ENCODE measurements at regions not wholly inside any gene's neighbourhood (a gene's known extent, or its start where the extent isn't known, plus 50 kb on each side); places are given as distances from the start of the nearest gene placed in this dataset.

- intact Hi-C loops (cut with DNase I), result no loop called here
- WGBS, result 70% methylated on average over 3 of the region's 3 CpGs
- peaks cover 0 to 4% (median 0%) of the 10 kb centered on the region in 4 donors for H3K9me3 ChIP-seq
- DNase-seq (ENCODE audit: extremely low spot score), result no peak
- H3K27me3 ChIP-seq, result no peaks in the 10 kb centered on the region
- no peak overlapping the region for H3K4me3 ChIP-seq
- TF ChIP-seq POLR2A (IDR thresholded peaks at IDR 0.05; ENCODE audit: low read depth), result no peak
- no peaks in the 10 kb centered on the region for H3K36me3 ChIP-seq
- no peak overlapping the region for H3K27ac ChIP-seq (replicated peaks in 1 of 4)
- H3K4me1 ChIP-seq, result no peaks in the 10 kb centered on the region
Measured at GRCh38 chr9:100869326-100869725, 159.2 kb upstream of the PLPPR1 start.

- no peaks in the 10 kb centered on the region for H3K27me3 ChIP-seq
- H3K4me1 ChIP-seq, result no peaks in the 10 kb centered on the region
- intact Hi-C loops (cut with DNase I), result no loop called here
- H3K36me3 ChIP-seq, result no peaks in the 10 kb centered on the region
- no peak overlapping the region for H3K27ac ChIP-seq (replicated peaks in 1 of 4)
- 88% methylated on average over 1 of the region's 1 CpG for WGBS
- no peaks in the 10 kb centered on the region for H3K9me3 ChIP-seq
- no peak overlapping the region for H3K4me3 ChIP-seq
- no peak for TF ChIP-seq POLR2AphosphoS5 (IDR thresholded peaks at IDR 0.05)
- no peak for DNase-seq (ENCODE audit: extremely low spot score)
Measured at GRCh38 chr9:100879884-100880283, 148.6 kb upstream of the PLPPR1 start.

GRCh38 chr9:100880284-100880683 lies 148.2 kb upstream of the PLPPR1 start:
- DNase-seq (ENCODE audit: extremely low spot score), result no peak
- Histone ChIP-seq H3K27me3 (no peaks in the 10 kb centered on the region), H3K36me3 (no peaks in the 10 kb centered on the region), H3K27ac (replicated peaks in 1 of 4) (no peak overlapping the region), H3K9me3 (no peaks in the 10 kb centered on the region), H3K4me3 (no peak overlapping the region), H3K4me1 (no peaks in the 10 kb centered on the region)
- TF ChIP-seq POLR2A (IDR thresholded peaks at IDR 0.05; ENCODE audit: low read depth) (no peak), EP300 (IDR thresholded peaks at IDR 0.05) (no peak), POLR2AphosphoS5 (IDR thresholded peaks at IDR 0.05) (no peak), CTCF (IDR thresholded peaks at IDR 0.05) (no peak)
- intact Hi-C loops (cut with DNase I), result no loop called here
- WGBS, result 96% methylated on average over 1 of the region's 2 CpGs

- H3K27ac ChIP-seq (replicated peaks in 1 of 4), result no peak overlapping the region
- intact Hi-C loops (cut with DNase I), result no loop called here
- H3K4me1 ChIP-seq, result no peaks in the 10 kb centered on the region
- no peak overlapping the region for H3K4me3 ChIP-seq
- no peak for TF ChIP-seq POLR2AphosphoS5 (IDR thresholded peaks at IDR 0.05)
- no peak for TF ChIP-seq POLR2A (IDR thresholded peaks at IDR 0.05; ENCODE audit: low read depth)
- no peak for TF ChIP-seq EP300 (IDR thresholded peaks at IDR 0.05)
- no peak for TF ChIP-seq CTCF (IDR thresholded peaks at IDR 0.05)
- DNase-seq (ENCODE audit: extremely low spot score), result no peak
- no peaks in the 10 kb centered on the region for H3K36me3 ChIP-seq
- no peaks in the 10 kb centered on the region for H3K27me3 ChIP-seq
- 80% methylated on average over 4 of the region's 4 CpGs for WGBS
- peaks cover 0 to 4% (median 0%) of the 10 kb centered on the region in 4 donors for H3K9me3 ChIP-seq
Measured at GRCh38 chr9:100884518-100884917, 144.0 kb upstream of the PLPPR1 start.

GRCh38 chr9:100890321-100890720 lies 138.2 kb upstream of the PLPPR1 start:
- DNase-seq (ENCODE audit: extremely low spot score), result no peak
- intact Hi-C loops (cut with DNase I), result loop anchor here (10.0 kb wide), 1 partner anchor 56 kb away; no protein-coding TSS in a partner anchor
- H3K27ac ChIP-seq (replicated peaks in 1 of 4), result no peak overlapping the region
- 71% methylated on average over 3 of the region's 3 CpGs for WGBS
- no peak for TF ChIP-seq EP300 (IDR thresholded peaks at IDR 0.05)
- TF ChIP-seq POLR2A (IDR thresholded peaks at IDR 0.05; ENCODE audit: low read depth), result no peak
- TF ChIP-seq POLR2AphosphoS5 (IDR thresholded peaks at IDR 0.05), result no peak
- no peak for TF ChIP-seq CTCF (IDR thresholded peaks at IDR 0.05)
- no peaks in the 10 kb centered on the region for H3K36me3 ChIP-seq
- no peaks in the 10 kb centered on the region for H3K27me3 ChIP-seq
- H3K9me3 ChIP-seq, result peaks cover 0 to 4% (median 0%) of the 10 kb centered on the region in 4 donors
- no peak overlapping the region for H3K4me3 ChIP-seq
- H3K4me1 ChIP-seq, result no peaks in the 10 kb centered on the region

- WGBS, result 67% methylated on average over 5 of the region's 5 CpGs
- intact Hi-C loops (cut with DNase I), result no loop called here
Measured at GRCh38 chr9:100911273-100911672, 117.3 kb upstream of the PLPPR1 start.

More at GRCh38 chr9:100911273-100911672, 117.3 kb upstream of the PLPPR1 start:
- Histone ChIP-seq H3K4me3 (no peak overlapping the region), H3K9me3 (no peaks in the 10 kb centered on the region), H3K27ac (replicated peaks in 1 of 4) (no peak overlapping the region), H3K4me1 (no peaks in the 10 kb centered on the region), H3K27me3 (no peaks in the 10 kb centered on the region), H3K36me3 (no peaks in the 10 kb centered on the region)
- TF ChIP-seq EP300 (IDR thresholded peaks at IDR 0.05) (no peak), CTCF (IDR thresholded peaks at IDR 0.05) (no peak), POLR2A (IDR thresholded peaks at IDR 0.05; ENCODE audit: low read depth) (no peak), POLR2AphosphoS5 (IDR thresholded peaks at IDR 0.05) (no peak)
- DNase-seq (ENCODE audit: extremely low spot score), result no peak

All from esophagus muscularis mucosa (tissue), 4 donors.